Right lobe of liver (tissue), 6 donors: ENCODE measurements at regions not wholly inside any gene's neighbourhood (a gene's known extent, or its start where the extent isn't known, plus 50 kb on each side); places are given as distances from the start of the nearest gene placed in this dataset.

Experiments used
- ATAC-seq, 4 donors: fragments of 200-7000 bp; cut with Tn5 transposase; one replicate each; pipeline ENCODE4 v1.9.1; 2020; ENCODE audit warnings: mild to moderate bottlenecking in 4 of 4, moderate library complexity in 4 of 4
- DNase-seq, 3 donors: peaks; one replicate each; pipeline ENCODE4 v3.0.0-alpha.2; 2020
- H3K27ac ChIP-seq, 3 donors: fragments of 200-600 bp; one replicate each; pipeline ENCODE4 v1.8.0; 2022
- H3K27me3 ChIP-seq, 2 donors: fragments of 200-600 bp; one replicate each; pipeline ENCODE4 v1.8.0; 2022
- H3K36me3 ChIP-seq, 4 donors: fragments of 200-600 bp; sonication (generic) in 1 of 4; one replicate each; pipeline versions ENCODE4 v1.5.1 to v1.8.0; 2017 to 2022; ENCODE audit warnings: control low read depth in 1 of 4
- H3K4me1 ChIP-seq, 4 donors: fragments of 200-600 bp; sonication (generic) in 1 of 4; one replicate each; pipeline versions ENCODE4 v1.5.1 to v1.8.0; 2017 to 2022; ENCODE audit warnings: control low read depth in 1 of 4
- H3K4me3 ChIP-seq, 3 donors: fragments of 200-600 bp; one replicate each; pipeline ENCODE4 v1.8.0; 2022
- H3K9me3 ChIP-seq, 4 donors: fragments of 200-600 bp; sonication (generic) in 1 of 4; one replicate each; pipeline versions ENCODE4 v1.5.1 to v1.8.0; 2017 to 2022; ENCODE audit warnings: control low read depth in 1 of 4
- CTCF ChIP-seq, 4 donors: fragments of 200-600 bp in 3 of 4; fragments of 450-650 bp in 1 of 4; IDR thresholded peaks; one replicate each; pipeline versions ENCODE4 v1.5.1 to v1.8.0; 2016 to 2022; ENCODE audit warnings: antibody characterized with exemption in 4 of 4, mild to moderate bottlenecking in 2 of 4
- POLR2A ChIP-seq: fragments of 450-650 bp; IDR thresholded peaks from one replicate; pipeline ENCODE4 v1.6.1; 2017; ENCODE audit warnings: antibody characterized with exemption, mild to moderate bottlenecking
- WGBS: methylation state at CpG from one replicate; pipeline ENCODE4 v1.1.6; 2018; ENCODE audit warnings: low coverage, low lambda C conversion rate; ENCODE audit not compliant: insufficient coverage; ENCODE audit errors: missing lambda C conversion rate; 5-methylcytosine and 5-hydroxymethylcytosine counted together
- intact Hi-C, 2 donors: fragments of 100-400 bp; cut with DNase I; formaldehyde crosslinking; loops; one replicate each; pipeline versions ENCODE4 v1.11.2 to v1.14.1; 2022
- donor health status: DM: no; HTN: yes; CAD: no.
- donor health status: DM: no; HTN: no; CAD: no.
- donor health status: DM: no; HTN: no; CAD: no.
- donor health status: DM: no; HTN: yes; CAD: no.
- donor health status: DM: no; HTN: yes; CAD: no.

DNA sequence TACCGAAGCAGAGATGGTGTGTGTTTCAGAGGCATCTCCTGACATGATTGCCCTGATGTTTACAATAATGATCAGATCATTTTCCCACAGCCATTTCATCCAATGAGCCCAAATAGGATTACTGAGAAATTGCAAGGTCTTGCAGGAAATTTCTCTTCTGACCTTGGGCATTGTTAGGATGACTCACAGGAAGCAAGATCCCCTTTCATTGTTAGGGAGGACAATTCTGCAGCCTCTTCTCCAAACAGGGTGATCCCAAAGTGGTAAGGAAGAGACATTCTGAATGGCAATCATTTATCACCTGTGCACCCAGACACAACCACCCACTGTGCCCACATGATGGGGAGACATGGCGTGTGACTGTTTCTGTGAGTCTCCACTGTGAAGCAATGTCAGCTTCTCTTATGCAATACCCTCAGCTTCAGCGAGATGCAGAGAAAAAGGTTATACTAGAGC is 306.7 kb upstream of the XYLT1 start:
- Histone ChIP-seq H3K4me3 (no peak overlapping the region), H3K27me3 (no peaks in the 10 kb centered on the region), H3K9me3 (no peaks in the 10 kb centered on the region), H3K27ac (no peak overlapping the region), H3K4me1 (no peaks in the 10 kb centered on the region), H3K36me3 (no peaks in the 10 kb centered on the region)
- 33% methylated on average over 2 of the region's 3 CpGs for WGBS
- ATAC-seq: no peak
- intact Hi-C loops: no loop called here
- DNase-seq: no peak
- TF ChIP-seq POLR2A (no peak), CTCF (IDR thresholded peaks at IDR 0.05) (no peak)

DNA sequence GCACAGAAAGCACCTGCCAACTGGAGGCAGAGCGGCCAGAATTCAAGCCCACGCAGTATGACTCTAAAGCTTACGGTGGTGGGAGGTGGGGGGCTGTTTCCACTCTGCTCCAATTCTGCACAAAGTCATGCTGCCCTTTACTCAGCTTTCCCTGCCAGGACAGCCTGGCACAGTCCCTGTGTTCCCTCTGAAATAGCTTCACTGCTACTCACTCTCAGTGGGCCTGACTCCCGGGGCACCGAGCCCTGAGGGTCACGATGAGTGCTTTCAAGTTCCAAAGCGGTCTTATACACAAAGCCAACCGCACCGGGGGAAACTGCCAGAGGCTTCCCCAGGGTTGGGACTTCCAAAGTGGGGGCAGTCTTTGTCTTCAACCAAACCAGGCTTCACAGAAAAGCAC is 306.1 kb upstream of the XYLT1 start:
- Histone ChIP-seq H3K4me3 (no peak overlapping the region), H3K27ac (no peak overlapping the region), H3K4me1 (no peaks in the 10 kb centered on the region), H3K9me3 (no peaks in the 10 kb centered on the region), H3K27me3 (no peaks in the 10 kb centered on the region), H3K36me3 (no peaks in the 10 kb centered on the region)
- WGBS: 73% methylated on average over 6 of the region's 9 CpGs
- DNase-seq (no peak), ATAC-seq (no peak)
- TF ChIP-seq POLR2A (no peak), CTCF (IDR thresholded peaks at IDR 0.05) (no peak)
- intact Hi-C loops: no loop called here

DNA sequence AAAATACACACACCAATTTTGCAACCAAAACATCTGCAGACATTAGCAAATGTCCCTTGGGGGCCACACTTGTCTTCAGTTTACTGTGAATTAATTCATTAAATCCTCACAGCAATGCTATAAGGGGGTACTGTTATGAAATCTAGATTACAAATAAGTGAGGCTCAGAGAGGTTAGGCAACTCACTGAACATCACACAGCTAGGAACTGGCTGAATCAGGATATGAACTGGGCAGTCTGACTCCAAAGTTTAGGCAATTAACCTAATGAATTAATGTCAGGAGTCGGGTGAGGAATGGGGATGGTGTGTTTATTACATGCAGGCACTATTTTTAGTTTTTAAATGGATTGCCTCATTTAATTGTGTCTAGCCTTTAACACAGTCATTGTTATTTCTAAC is 305.7 kb upstream of the XYLT1 start:
- no peaks in the 10 kb centered on the region for H3K4me1 ChIP-seq
- no peak overlapping the region for H3K27ac ChIP-seq
- H3K27me3 ChIP-seq: no peaks in the 10 kb centered on the region
- H3K4me3 ChIP-seq: no peak overlapping the region
- no peak for ATAC-seq
- DNase-seq: no peak
- TF ChIP-seq POLR2A (no peak), CTCF (IDR thresholded peaks at IDR 0.05) (no peak)
- H3K36me3 ChIP-seq: no peaks in the 10 kb centered on the region
- intact Hi-C loops: no loop called here
- 80% methylated on average over 1 of the region's 1 CpG for WGBS
- no peaks in the 10 kb centered on the region for H3K9me3 ChIP-seq

- TF ChIP-seq CTCF (IDR thresholded peaks at IDR 0.05): no peak
- Histone ChIP-seq H3K27ac (no peak overlapping the region), H3K27me3 (no peaks in the 10 kb centered on the region), H3K9me3 (no peaks in the 10 kb centered on the region), H3K4me3 (no peak overlapping the region), H3K36me3 (no peaks in the 10 kb centered on the region), H3K4me1 (no peaks in the 10 kb centered on the region)
- intact Hi-C loops: no loop called here
- 18% methylated on average over 2 of the region's 4 CpGs for WGBS
- ATAC-seq (no peak), DNase-seq (no peak)
Measured at GRCh38 chr16:17775061-17775460, 304.3 kb upstream of the XYLT1 start.

DNA sequence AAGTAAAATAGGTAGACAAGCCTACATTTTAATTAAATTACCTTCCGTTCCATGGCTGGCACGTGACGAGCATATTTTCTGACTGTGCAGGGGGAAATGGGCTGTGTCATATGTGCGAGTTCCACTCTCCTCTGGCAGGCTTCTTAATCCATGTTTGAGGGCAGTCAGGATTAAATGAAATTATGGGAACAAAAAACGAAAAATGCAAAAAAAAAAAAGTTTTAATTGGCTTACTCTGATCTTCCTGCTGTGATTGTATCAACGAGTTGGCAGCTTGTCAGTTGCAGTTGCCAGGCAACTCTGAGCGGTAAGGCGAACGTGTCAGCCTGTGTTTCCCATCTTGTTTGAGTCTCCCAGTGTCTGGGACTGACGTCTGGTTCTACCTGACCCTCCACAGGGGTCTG is 302.9 kb upstream of the XYLT1 start:
- no peak for ATAC-seq
- Histone ChIP-seq H3K9me3 (no peaks in the 10 kb centered on the region), H3K27me3 (no peaks in the 10 kb centered on the region), H3K36me3 (no peaks in the 10 kb centered on the region), H3K4me1 (no peaks in the 10 kb centered on the region), H3K4me3 (no peak overlapping the region), H3K27ac (no peak overlapping the region)
- 30% methylated on average over 8 of the region's 10 CpGs for WGBS
- no peak for DNase-seq
- no peak for TF ChIP-seq POLR2A
- no peak for TF ChIP-seq CTCF (IDR thresholded peaks at IDR 0.05)
- intact Hi-C loops: no loop called here
